Muscle layer of colon (tissue), 2 donors: ENCODE measurements at regions not wholly inside any gene's neighbourhood (a gene's known extent, or its start where the extent isn't known, plus 50 kb on each side); places are given as distances from the start of the nearest gene placed in this dataset.

ENCODE experiments used
- H3K27ac ChIP-seq: one replicate; pipeline ENCODE4 v1.7.0; 2013; ENCODE audit warnings: low read depth, mild to moderate bottlenecking, low read length, moderate library complexity
- H3K27me3 ChIP-seq, 2 donors: one replicate each; pipeline ENCODE4 v1.7.0; 2013; ENCODE audit warnings: low read length in 2 of 2, mild to moderate bottlenecking in 2 of 2; ENCODE audit not compliant: insufficient read depth in 2 of 2, control insufficient read depth in 1 of 2
- H3K36me3 ChIP-seq: one replicate; pipeline ENCODE4 v1.7.0; 2013; ENCODE audit warnings: mild to moderate bottlenecking, low read length; ENCODE audit not compliant: insufficient read depth
- H3K4me1 ChIP-seq: one replicate; pipeline ENCODE4 v1.7.0; 2013; ENCODE audit warnings: mild to moderate bottlenecking, low read length; ENCODE audit not compliant: insufficient read depth
- H3K4me3 ChIP-seq, 2 donors: one replicate each; pipeline ENCODE4 v1.7.0; 2013; ENCODE audit warnings: low read length in 2 of 2, low read depth in 1 of 2, mild to moderate bottlenecking in 1 of 2, moderate library complexity in 1 of 2
- H3K9ac ChIP-seq: one replicate; pipeline ENCODE4 v1.7.0; 2013; ENCODE audit warnings: low read length
- H3K9me3 ChIP-seq: one replicate; pipeline ENCODE4 v1.7.0; 2013; ENCODE audit warnings: mild to moderate bottlenecking, low read length
- donor health status: abdominal sarcoma.
- donor health status: Adenocarcinoma of cecum.

GRCh38 chr14:89533136-89533535 is 116.1 kb upstream of the FOXN3 start:
- Histone ChIP-seq H3K4me3 (no peak overlapping the region), H3K27me3 (no peaks in the 10 kb centered on the region), H3K9ac (no peak overlapping the region)

GRCh38 chr14:89531661-89532335 is 114.8 kb upstream of the FOXN3 start:
- H3K27me3 ChIP-seq, result no peaks in the 10 kb centered on the region

More at GRCh38 chr14:89533136-89533535, 116.1 kb upstream of the FOXN3 start:
- Histone ChIP-seq H3K36me3 (no peaks in the 10 kb centered on the region), H3K9me3 (no peaks in the 10 kb centered on the region), H3K4me1 (peaks cover 29% of the 10 kb centered on the region), H3K27ac (no peak overlapping the region)

GRCh38 chr14:89524990-89525667 is 108.1 kb upstream of the FOXN3 start:
- no peak overlapping the region for H3K27ac ChIP-seq
- H3K4me3 ChIP-seq, result no peak overlapping the region
- H3K9me3 ChIP-seq, result no peaks in the 10 kb centered on the region
- H3K9ac ChIP-seq, result no peak overlapping the region
- H3K36me3 ChIP-seq, result no peaks in the 10 kb centered on the region
- H3K27me3 ChIP-seq, result no peaks in the 10 kb centered on the region
- H3K4me1 ChIP-seq, result no peaks in the 10 kb centered on the region

More at GRCh38 chr14:89531661-89532335, 114.8 kb upstream of the FOXN3 start:
- Histone ChIP-seq H3K9ac (no peak overlapping the region), H3K4me3 (no peak overlapping the region), H3K36me3 (no peaks in the 10 kb centered on the region), H3K27ac (no peak overlapping the region), H3K4me1 (peaks cover 29% of the 10 kb centered on the region), H3K9me3 (no peaks in the 10 kb centered on the region)

- Histone ChIP-seq H3K4me3 (no peak overlapping the region), H3K9me3 (no peaks in the 10 kb centered on the region), H3K9ac (no peak overlapping the region)
Observed at GRCh38 chr14:89524412-89524811, 107.4 kb upstream of the FOXN3 start.

GRCh38 chr14:89521988-89522387 is 105.0 kb upstream of the FOXN3 start:
- Histone ChIP-seq H3K36me3 (no peaks in the 10 kb centered on the region), H3K4me3 (no peak overlapping the region), H3K9ac (no peak overlapping the region), H3K27ac (no peak overlapping the region), H3K9me3 (no peaks in the 10 kb centered on the region), H3K4me1 (no peaks in the 10 kb centered on the region), H3K27me3 (no peaks in the 10 kb centered on the region)

More at GRCh38 chr14:89524412-89524811, 107.4 kb upstream of the FOXN3 start:
- no peaks in the 10 kb centered on the region for H3K36me3 ChIP-seq
- no peak overlapping the region for H3K27ac ChIP-seq
- no peaks in the 10 kb centered on the region for H3K4me1 ChIP-seq
- no peaks in the 10 kb centered on the region for H3K27me3 ChIP-seq

GRCh38 chr14:89519040-89519439 is 102.0 kb upstream of the FOXN3 start:
- no peak overlapping the region for H3K4me3 ChIP-seq
- H3K27ac ChIP-seq, result no peak overlapping the region
- no peaks in the 10 kb centered on the region for H3K4me1 ChIP-seq
- H3K9ac ChIP-seq, result no peak overlapping the region
- no peaks in the 10 kb centered on the region for H3K27me3 ChIP-seq
- no peaks in the 10 kb centered on the region for H3K9me3 ChIP-seq
- H3K36me3 ChIP-seq, result no peaks in the 10 kb centered on the region

GRCh38 chr14:89516173-89516572 is 99.1 kb upstream of the FOXN3 start:
- H3K4me3 ChIP-seq, result no peak overlapping the region
- no peak overlapping the region for H3K27ac ChIP-seq
- no peaks in the 10 kb centered on the region for H3K4me1 ChIP-seq
- H3K9ac ChIP-seq, result no peak overlapping the region
- no peaks in the 10 kb centered on the region for H3K27me3 ChIP-seq
- no peaks in the 10 kb centered on the region for H3K9me3 ChIP-seq
- no peaks in the 10 kb centered on the region for H3K36me3 ChIP-seq

- Histone ChIP-seq H3K36me3 (no peaks in the 10 kb centered on the region), H3K9me3 (no peaks in the 10 kb centered on the region), H3K27ac (no peak overlapping the region), H3K27me3 (no peaks in the 10 kb centered on the region), H3K4me1 (no peaks in the 10 kb centered on the region), H3K9ac (no peak overlapping the region), H3K4me3 (no peak overlapping the region)
Observed at GRCh38 chr14:89514601-89515000, 97.6 kb upstream of the FOXN3 start.

GRCh38 chr14:89509891-89510290 is 92.9 kb upstream of the FOXN3 start:
- Histone ChIP-seq H3K36me3 (no peaks in the 10 kb centered on the region), H3K9me3 (no peaks in the 10 kb centered on the region), H3K4me1 (no peaks in the 10 kb centered on the region), H3K4me3 (no peak overlapping the region), H3K27me3 (no peaks in the 10 kb centered on the region), H3K9ac (no peak overlapping the region), H3K27ac (no peak overlapping the region)

- Histone ChIP-seq H3K36me3 (no peaks in the 10 kb centered on the region), H3K9ac (no peak overlapping the region), H3K27me3 (no peaks in the 10 kb centered on the region), H3K4me3 (no peak overlapping the region), H3K9me3 (no peaks in the 10 kb centered on the region), H3K27ac (no peak overlapping the region), H3K4me1 (no peaks in the 10 kb centered on the region)
Observed at GRCh38 chr14:89508863-89509262, 91.8 kb upstream of the FOXN3 start.

- Histone ChIP-seq H3K4me1 (no peaks in the 10 kb centered on the region), H3K27ac (no peak overlapping the region), H3K36me3 (no peaks in the 10 kb centered on the region), H3K27me3 (no peaks in the 10 kb centered on the region), H3K9ac (no peak overlapping the region), H3K9me3 (no peaks in the 10 kb centered on the region), H3K4me3 (no peak overlapping the region)
Observed at GRCh38 chr14:89507926-89508460, 91.0 kb upstream of the FOXN3 start.
